Activated naive CD4-positive, alpha-beta T cell treated with anti-CD3 and anti-CD28 coated beads for 36 hours (primary cell): ENCODE measurements at regions not wholly inside any gene's neighbourhood (a gene's known extent, or its start where the extent isn't known, plus 50 kb on each side); places are given as distances from the start of the nearest gene placed in this dataset.

Source experiments
- CTCF ChIA-PET: fragments of 350-600 bp; sonication (Branson Sonifier 250); formaldehyde crosslinking; loops from one replicate; lab custom pipeline; 2021; ENCODE audit warnings: antibody characterized with exemption; lab: Charles Lee
- DNase-seq: peaks from one replicate; pipeline ENCODE4 v3.0.0-alpha.2; 2020
- H3K27ac Mint-ChIP-seq: one replicate; pipeline ENCODE4 v1.8.0; 2021; ENCODE audit warnings: mild to moderate bottlenecking, mixed read lengths
- H3K27me3 Mint-ChIP-seq: one replicate; pipeline ENCODE4 v1.8.0; 2021; ENCODE audit warnings: low read depth, mixed read lengths
- H3K36me3 Mint-ChIP-seq: one replicate; pipeline ENCODE4 v1.8.0; 2021; ENCODE audit warnings: low read depth, mixed read lengths
- H3K4me1 Mint-ChIP-seq: one replicate; pipeline ENCODE4 v1.8.0; 2021; ENCODE audit warnings: low read depth, mixed read lengths
- H3K4me3 Mint-ChIP-seq: one replicate; pipeline ENCODE4 v1.8.0; 2021; ENCODE audit warnings: mild to moderate bottlenecking, moderate library complexity, mixed read lengths
- H3K9me3 Mint-ChIP-seq: one replicate; pipeline ENCODE4 v1.8.0; 2021; ENCODE audit warnings: mixed read lengths
- intact Hi-C: fragments of 100-400 bp; cut with micrococcal nuclease; formaldehyde crosslinking; loops from one replicate; pipeline ENCODE4 v1.15.1; 2023

DNA sequence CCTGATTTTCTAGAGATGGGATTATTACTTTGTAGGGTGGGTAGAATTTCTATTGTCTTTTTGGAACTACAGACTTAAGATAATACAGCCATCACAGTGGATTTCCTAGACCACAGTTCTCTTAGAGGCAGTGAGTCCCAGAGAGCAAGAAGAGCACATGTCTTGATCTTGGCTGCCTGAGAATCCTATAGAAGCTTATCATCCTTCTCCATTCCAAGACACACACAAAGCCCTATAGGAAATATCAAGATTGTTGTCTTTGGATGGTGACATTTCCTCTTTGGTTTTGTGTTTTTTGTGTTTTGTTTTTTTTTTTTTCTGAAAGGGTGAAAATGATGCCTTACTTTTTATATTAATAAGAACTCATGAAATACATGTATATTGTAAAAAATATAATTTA, 143.1 kb downstream of the AHR start:
- CTCF ChIA-PET = no interaction called here
- Mint-ChIP-seq H3K27me3 (no peaks in the 10 kb centered on the region), H3K27ac (no peak overlapping the region), H3K4me1 (peaks cover 29% of the 10 kb centered on the region), H3K4me3 (no peak overlapping the region), H3K36me3 (peaks cover 12% of the 10 kb centered on the region), H3K9me3 (peaks cover 16% of the 10 kb centered on the region)
- intact Hi-C loops = no loop called here
- no peak for DNase-seq

DNA sequence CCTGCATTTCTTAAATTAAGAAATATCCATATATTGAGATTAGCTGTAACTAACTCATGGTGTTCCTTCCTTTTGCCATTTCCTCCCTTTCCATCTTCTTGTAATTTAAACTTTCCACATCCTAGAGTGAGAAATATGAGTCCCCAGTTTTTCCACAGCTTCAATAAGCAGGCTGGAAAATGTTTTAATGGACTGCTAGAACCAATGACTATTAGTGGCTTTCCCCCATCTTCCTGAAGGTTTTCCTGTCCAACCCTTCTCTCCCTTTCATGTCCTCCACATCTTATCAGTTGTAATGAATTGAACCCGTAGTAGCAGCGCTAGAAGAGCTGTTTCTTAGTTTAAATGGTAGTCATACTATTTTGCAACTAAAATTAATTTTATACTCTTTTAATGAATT, 145.7 kb downstream of the AHR start:
- Mint-ChIP-seq H3K27ac (no peak overlapping the region), H3K4me3 (no peak overlapping the region), H3K4me1 (peaks cover 16% of the 10 kb centered on the region), H3K9me3 (peaks cover 29% of the 10 kb centered on the region), H3K36me3 (peaks cover 14% of the 10 kb centered on the region), H3K27me3 (peaks cover 5% of the 10 kb centered on the region)
- CTCF ChIA-PET = interaction anchor here (0.7 to 1.3 kb wide), 2 partner anchors 8 to 55 kb away, joined by 3 read pairs; no protein-coding TSS in a partner anchor
- intact Hi-C loops = no loop called here
- DNase-seq = no peak

DNA sequence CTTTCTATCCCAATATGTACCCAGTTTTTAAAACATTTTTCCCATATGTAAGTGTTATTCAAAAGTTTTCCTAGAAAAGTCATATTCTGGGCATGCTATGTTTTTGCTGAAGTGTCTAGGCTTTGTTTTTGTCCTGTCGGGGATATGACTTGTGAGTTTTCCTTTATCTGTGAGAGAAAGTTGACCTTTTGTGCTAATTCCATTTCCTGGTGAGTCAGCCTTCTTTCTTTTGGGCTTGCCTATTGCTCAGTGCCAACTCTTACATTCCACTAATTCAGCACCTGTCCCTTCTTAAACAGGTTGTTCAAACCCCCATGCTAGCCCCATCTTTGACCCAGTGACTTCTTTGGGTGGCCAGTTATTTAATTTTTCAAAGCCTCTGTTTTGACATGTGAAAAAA, 146.2 kb downstream of the AHR start:
- H3K36me3 Mint-ChIP-seq = peaks cover 12% of the 10 kb centered on the region
- CTCF ChIA-PET = interaction anchor here (0.7 to 1.3 kb wide), 2 partner anchors 8 to 55 kb away, joined by 3 read pairs; no protein-coding TSS in a partner anchor
- no peak overlapping the region for H3K4me3 Mint-ChIP-seq
- H3K9me3 Mint-ChIP-seq = peaks cover 28% of the 10 kb centered on the region
- H3K27me3 Mint-ChIP-seq = peaks cover 5% of the 10 kb centered on the region
- no peak for DNase-seq
- no peak overlapping the region for H3K27ac Mint-ChIP-seq
- intact Hi-C loops = no loop called here
- H3K4me1 Mint-ChIP-seq = peaks cover 11% of the 10 kb centered on the region

DNA sequence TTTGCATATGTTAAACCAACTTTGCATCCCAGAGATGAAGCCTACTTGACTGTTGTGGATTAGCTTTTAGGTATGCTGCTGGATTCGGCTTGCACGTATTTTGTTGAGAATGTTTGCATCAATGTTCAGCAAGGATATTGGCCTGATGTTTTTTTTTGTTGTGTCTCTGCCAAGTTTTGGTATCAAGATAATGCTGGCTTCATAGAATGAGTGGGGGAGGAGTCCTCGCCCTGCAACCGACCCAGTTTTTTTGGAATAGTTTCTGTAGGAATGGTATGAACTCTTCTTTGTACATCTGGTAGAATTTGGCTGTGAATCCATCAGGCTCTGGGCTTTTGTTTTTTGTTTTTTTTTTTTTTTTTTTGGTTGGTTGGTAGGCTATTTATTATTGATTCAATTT, 147.9 kb downstream of the AHR start:
- peaks cover 5% of the 10 kb centered on the region for H3K27me3 Mint-ChIP-seq
- CTCF ChIA-PET = interaction anchor here (0.6 kb wide), 1 partner anchor 83 kb away, joined by 3 read pairs; no protein-coding TSS in a partner anchor
- peaks cover 3% of the 10 kb centered on the region for H3K36me3 Mint-ChIP-seq
- no peak overlapping the region for H3K4me3 Mint-ChIP-seq
- intact Hi-C loops = no loop called here
- no peak overlapping the region for H3K27ac Mint-ChIP-seq
- peaks cover 17% of the 10 kb centered on the region for H3K9me3 Mint-ChIP-seq
- H3K4me1 Mint-ChIP-seq = no peaks in the 10 kb centered on the region
- DNase-seq = no peak

DNA sequence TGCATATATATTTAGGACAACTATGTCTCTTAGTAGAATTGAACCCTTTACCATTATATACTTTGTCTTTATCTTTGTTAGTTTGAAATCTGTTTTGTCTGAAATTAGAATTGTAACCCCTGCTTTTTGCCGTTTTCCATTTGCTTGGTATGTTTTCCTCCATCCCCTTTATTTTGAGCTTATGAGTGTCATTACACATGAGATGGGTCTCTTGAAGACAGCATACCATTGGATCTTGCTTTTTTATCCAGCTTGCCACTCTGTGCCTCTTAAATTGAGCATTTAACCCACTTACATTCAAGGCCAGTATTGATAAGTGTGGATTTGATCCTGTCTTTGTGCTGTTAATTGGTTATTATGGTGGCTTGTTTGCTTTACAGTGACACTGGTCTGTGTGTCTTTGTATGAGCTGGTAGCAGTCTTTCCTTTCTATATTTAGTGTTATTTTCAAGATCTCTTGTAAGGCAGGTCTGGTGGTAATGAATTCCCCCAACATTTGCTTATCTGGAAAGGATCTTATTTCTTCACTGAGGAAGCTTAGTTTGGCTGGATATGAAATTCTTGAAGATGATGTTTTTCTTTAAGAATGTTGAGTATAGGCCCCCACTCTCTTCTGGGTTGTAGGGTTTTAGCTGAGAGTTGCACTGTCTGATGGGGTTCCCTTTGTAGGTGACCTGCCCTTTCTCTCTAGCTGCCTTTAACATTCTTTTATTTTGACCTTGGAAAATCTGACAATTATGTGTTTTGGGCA, 149.5 kb downstream of the AHR start:
- H3K9me3 Mint-ChIP-seq = peaks cover 17% of the 10 kb centered on the region
- CTCF ChIA-PET = no interaction called here
- H3K36me3 Mint-ChIP-seq = peaks cover 3% of the 10 kb centered on the region
- intact Hi-C loops = no loop called here
- peaks cover 5% of the 10 kb centered on the region for H3K27me3 Mint-ChIP-seq
- no peaks in the 10 kb centered on the region for H3K4me1 Mint-ChIP-seq
- H3K4me3 Mint-ChIP-seq = no peak overlapping the region
- no peak for DNase-seq
- no peak overlapping the region for H3K27ac Mint-ChIP-seq

DNA sequence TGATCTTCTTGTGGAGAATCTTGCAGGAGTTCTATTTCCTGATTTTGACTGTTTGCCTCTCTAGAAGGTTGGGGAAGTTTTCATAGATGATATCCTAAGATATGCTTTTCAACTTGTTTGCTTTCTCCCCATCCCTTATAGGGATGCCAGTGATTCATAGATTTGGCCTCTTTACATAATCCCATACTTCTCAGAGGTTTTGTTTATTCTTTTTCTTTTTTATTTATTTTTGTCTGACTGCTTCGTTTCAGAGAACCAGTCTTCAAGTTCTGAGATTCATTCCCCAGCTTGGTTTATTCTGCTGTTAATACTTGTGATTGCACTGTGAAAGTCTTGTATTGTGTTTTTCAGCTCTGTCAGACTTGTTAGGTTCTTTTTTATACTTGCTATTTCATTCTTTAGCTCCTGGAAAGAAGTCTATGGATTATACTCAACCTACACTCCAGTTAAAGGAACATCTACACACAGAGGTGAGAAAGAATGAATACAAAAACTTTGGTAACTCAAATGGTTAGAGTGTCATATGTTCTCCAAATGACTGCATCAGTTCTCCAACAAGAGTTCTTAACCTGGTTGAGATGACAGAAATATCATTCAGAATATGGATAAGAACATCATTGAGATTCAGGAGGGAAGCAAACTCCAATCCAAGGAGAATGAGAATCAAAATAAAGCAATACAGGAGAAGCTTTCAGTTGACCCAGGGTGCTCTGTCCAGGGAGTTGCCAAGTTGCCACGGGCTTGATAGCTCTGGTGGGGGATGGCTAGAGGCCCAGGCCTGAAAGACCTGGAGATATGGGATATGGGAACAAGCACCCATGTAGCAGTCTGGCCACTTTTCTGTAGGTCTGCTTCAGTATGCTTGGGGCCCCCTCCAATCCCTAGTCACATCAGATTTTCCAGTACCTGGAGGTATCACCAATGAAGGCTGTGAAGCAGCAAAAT, 150.3 kb downstream of the AHR start:
- H3K36me3 Mint-ChIP-seq = peaks cover 3% of the 10 kb centered on the region
- no peak for DNase-seq
- CTCF ChIA-PET = no interaction called here
- peaks cover 17% of the 10 kb centered on the region for H3K9me3 Mint-ChIP-seq
- no peak overlapping the region for H3K4me3 Mint-ChIP-seq
- H3K27ac Mint-ChIP-seq = no peak overlapping the region
- H3K27me3 Mint-ChIP-seq = peaks cover 5% of the 10 kb centered on the region
- H3K4me1 Mint-ChIP-seq = no peaks in the 10 kb centered on the region
- intact Hi-C loops = no loop called here

DNA sequence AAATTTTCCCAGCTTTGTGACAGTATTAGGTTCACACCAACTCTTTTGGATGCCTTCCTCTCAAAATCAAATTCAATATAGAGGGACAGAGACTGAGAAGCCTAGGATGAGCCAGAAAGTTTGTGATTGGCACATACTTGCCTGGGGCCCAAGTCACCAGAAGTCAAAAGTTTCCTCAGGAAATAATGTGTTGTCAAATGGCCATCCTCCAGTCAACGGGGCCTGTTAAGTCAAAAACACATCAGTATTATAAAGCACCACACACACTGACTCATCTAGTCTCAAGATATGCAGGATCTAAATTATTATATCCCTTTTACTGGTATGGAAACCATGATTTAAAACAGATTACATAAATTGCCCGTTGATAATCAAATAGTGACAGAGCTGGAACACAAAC, 158.1 kb downstream of the AHR start:
- Mint-ChIP-seq H3K27me3 (no peaks in the 10 kb centered on the region), H3K36me3 (no peaks in the 10 kb centered on the region), H3K4me3 (no peak overlapping the region), H3K4me1 (no peaks in the 10 kb centered on the region), H3K27ac (no peak overlapping the region), H3K9me3 (peaks cover 8% of the 10 kb centered on the region)
- intact Hi-C loops = no loop called here
- no peak for DNase-seq
- CTCF ChIA-PET = interaction anchor here (0.6 kb wide), 1 partner anchor 22 kb away, joined by 3 read pairs; no protein-coding TSS in a partner anchor

DNA sequence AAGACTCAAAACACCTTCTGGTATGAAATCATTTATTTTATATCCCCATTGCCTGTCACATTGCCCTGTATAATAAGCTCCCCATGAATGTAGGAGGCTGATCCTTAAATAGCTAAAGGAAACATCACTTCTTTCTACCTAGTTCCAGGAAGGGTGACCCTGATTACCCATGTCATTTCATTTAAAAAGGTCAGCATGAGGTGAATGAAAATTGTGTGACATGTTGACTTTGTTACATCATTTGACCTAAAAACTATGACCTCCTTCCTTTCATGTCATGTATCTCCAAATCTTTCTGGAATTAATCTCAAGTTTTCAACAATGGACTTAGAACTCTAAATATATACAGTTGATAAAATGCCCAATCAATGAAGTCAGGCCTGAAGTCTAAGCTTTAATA, 161.5 kb downstream of the AHR start:
- peaks cover 8% of the 10 kb centered on the region for H3K9me3 Mint-ChIP-seq
- intact Hi-C loops = no loop called here
- CTCF ChIA-PET = interaction anchor here (1.0 kb wide), 1 partner anchor 477 kb away, joined by 3 read pairs; no protein-coding TSS in a partner anchor

DNA sequence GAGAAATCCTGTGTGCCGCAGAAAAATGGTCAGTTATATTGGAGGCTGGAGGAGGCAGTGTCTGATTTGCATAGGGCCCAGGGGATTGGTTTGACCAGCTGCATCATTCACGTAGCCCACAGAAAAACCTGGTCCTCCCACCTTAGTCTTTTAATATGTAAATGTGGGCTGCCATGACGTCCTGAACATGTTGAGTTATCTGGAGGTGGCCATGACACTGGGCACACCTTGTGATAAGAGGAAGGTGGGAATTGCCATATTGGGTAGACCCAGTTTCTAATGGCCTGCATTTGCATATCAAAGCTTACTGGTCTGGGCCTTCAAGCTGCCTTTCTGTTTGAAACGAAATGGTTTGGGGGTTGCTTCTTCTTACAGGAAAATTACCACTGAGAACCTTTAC, 162.2 kb downstream of the AHR start:
- Mint-ChIP-seq H3K4me1 (peaks cover 10% of the 10 kb centered on the region), H3K9me3 (peaks cover 8% of the 10 kb centered on the region), H3K36me3 (no peaks in the 10 kb centered on the region), H3K27me3 (no peaks in the 10 kb centered on the region), H3K4me3 (no peak overlapping the region), H3K27ac (no peak overlapping the region)
- no peak for DNase-seq
- CTCF ChIA-PET = no interaction called here
- intact Hi-C loops = no loop called here

More for the DNA sequence above, 161.5 kb downstream of the AHR start:
- Mint-ChIP-seq H3K27me3 (no peaks in the 10 kb centered on the region), H3K4me3 (no peak overlapping the region), H3K4me1 (peaks cover 10% of the 10 kb centered on the region), H3K27ac (no peak overlapping the region), H3K36me3 (no peaks in the 10 kb centered on the region)
- DNase-seq = no peak

DNA sequence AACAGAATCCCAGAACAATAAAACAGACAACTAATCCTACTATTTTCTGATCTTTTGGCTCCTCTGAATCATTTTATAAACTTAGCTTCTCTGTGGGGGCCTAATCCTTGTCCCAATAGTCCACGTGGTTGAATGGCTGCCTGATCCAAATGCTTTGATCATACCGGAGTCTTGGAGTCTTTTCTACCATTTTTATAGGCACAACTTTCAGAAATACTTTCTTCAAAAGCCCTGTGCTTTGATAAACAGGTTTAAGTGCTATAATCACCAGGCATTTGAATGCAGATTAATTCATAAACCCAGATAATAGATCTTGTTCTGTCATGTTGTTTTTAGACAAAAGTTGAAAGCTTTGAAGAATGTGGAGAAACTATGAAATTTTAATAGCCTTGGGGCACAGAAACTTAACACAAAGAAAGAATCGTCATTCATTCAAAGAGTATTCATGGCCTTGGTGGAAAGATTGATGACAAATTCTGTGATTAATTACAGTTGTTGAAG, 163.7 kb downstream of the AHR start:
- H3K36me3 Mint-ChIP-seq = no peaks in the 10 kb centered on the region
- H3K27me3 Mint-ChIP-seq = peaks cover 5% of the 10 kb centered on the region
- H3K27ac Mint-ChIP-seq = no peak overlapping the region
- CTCF ChIA-PET = no interaction called here
- H3K4me3 Mint-ChIP-seq = no peak overlapping the region
- no peak for DNase-seq
- peaks cover 17% of the 10 kb centered on the region for H3K4me1 Mint-ChIP-seq
- intact Hi-C loops = no loop called here
- H3K9me3 Mint-ChIP-seq = peaks cover 8% of the 10 kb centered on the region

DNA sequence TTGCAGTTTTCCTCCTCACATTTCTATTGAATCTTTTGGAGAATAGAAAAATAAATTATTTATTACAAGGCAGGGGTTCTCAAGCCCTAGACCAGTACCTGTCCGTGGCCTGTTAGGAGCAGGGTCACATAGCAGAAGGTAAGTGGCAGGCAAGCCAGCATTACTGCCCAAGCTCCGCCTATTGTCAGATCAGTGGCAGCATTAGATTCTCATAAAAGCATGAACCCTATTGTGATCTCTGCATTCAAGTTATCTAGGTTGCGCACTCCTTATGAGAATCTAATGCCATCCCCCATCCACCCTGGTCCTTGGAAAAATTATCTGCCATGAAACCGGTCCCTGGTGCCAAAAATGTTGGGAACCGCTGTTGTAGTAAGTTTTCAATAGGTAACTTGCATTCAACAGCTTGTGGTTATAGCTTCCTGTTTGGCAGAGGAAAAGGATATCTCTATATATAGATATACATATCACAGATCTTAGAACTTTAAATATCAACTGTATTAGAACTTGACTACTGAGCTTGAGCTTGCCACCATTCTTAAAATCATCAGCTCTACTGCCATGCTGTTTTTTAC, 165.1 kb downstream of the AHR start:
- H3K4me1 Mint-ChIP-seq = peaks cover 17% of the 10 kb centered on the region
- no peak overlapping the region for H3K27ac Mint-ChIP-seq
- DNase-seq = no peak
- CTCF ChIA-PET = interaction anchor here (0.6 kb wide), 1 partner anchor 443 kb away, joined by 3 read pairs; no protein-coding TSS in a partner anchor
- peaks cover 5% of the 10 kb centered on the region for H3K27me3 Mint-ChIP-seq
- no peak overlapping the region for H3K4me3 Mint-ChIP-seq
- intact Hi-C loops = no loop called here
- H3K36me3 Mint-ChIP-seq = no peaks in the 10 kb centered on the region
- peaks cover 4% of the 10 kb centered on the region for H3K9me3 Mint-ChIP-seq

DNA sequence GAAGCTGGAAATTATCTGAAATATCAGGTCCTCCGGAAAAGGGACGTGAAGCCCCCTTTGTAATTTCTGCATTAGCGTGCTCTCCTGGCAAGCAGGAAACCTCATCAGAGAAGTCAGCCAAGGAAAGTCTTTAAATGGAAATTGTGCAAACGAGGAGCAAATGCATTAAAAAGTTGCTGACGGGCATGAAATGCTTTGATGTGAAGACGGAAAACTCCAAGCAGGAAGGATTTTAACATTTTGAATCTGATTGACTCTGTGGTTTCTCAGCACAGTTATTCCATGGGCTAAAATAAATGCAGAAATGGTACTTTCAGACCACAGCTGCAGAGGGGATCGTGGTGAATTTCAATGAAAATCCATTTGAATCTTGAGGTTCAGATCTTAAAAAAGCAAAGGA, 167.8 kb downstream of the AHR start:
- peaks cover 17% of the 10 kb centered on the region for H3K4me1 Mint-ChIP-seq
- intact Hi-C loops = no loop called here
- peaks cover 7% of the 10 kb centered on the region for H3K27me3 Mint-ChIP-seq
- H3K4me3 Mint-ChIP-seq = no peak overlapping the region
- H3K36me3 Mint-ChIP-seq = no peaks in the 10 kb centered on the region
- no peak for DNase-seq
- no peaks in the 10 kb centered on the region for H3K9me3 Mint-ChIP-seq
- CTCF ChIA-PET = no interaction called here
- no peak overlapping the region for H3K27ac Mint-ChIP-seq
